IPS DF 4.7 (cell line): ENCODE measurements at regions not wholly inside any gene's neighbourhood (a gene's known extent, or its start where the extent isn't known, plus 50 kb on each side); places are given as distances from the start of the nearest gene placed in this dataset.

ENCODE experiments used
- DNase-seq: peaks from one replicate; pipeline ENCODE4 v3.0.0-alpha.2; 2013; ENCODE audit warnings: low spot score; ENCODE audit errors: extremely low read depth

DNA sequence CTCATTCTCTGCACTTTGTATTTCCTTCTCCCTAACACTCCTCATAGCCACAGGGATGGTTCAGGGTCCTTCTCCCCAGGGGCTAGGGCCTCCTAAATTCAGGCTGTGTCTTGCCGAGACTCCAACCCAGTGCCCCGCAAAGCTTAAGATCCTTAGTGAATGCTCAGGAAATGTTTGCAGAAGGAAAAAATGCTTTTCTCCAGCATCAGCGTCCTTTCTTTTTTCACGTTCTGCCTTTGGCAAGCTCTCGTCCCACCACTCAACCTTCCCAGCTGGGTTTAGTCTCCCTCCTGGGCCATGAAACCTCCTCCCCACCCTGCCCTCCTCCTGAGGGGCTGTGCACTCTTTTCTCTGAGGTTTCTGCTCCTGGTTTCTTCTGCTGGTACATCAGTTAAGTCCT lies 503.8 kb upstream of the B3GAT1 start:
- DNase-seq, result no peak

DNA sequence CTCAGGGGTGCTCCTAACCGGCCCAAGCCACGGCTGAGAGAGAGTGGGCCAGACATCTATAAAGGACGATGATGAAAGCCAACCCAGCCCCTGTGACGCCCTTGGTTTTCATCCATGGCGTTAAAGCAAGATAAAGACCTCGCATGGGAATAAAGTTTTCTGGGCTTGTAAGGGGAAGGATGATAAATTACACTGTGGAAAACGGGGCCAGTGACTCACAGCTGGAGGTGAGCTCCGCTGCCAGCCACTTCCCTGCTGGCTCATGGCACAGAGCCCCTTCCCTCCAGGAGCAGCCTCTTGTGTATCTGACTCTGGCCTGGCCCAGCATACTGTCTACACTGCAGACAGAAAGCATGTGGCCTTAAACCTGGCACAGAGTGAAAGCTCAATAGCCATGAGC lies 503.2 kb upstream of the B3GAT1 start:
- no peak for DNase-seq

DNA sequence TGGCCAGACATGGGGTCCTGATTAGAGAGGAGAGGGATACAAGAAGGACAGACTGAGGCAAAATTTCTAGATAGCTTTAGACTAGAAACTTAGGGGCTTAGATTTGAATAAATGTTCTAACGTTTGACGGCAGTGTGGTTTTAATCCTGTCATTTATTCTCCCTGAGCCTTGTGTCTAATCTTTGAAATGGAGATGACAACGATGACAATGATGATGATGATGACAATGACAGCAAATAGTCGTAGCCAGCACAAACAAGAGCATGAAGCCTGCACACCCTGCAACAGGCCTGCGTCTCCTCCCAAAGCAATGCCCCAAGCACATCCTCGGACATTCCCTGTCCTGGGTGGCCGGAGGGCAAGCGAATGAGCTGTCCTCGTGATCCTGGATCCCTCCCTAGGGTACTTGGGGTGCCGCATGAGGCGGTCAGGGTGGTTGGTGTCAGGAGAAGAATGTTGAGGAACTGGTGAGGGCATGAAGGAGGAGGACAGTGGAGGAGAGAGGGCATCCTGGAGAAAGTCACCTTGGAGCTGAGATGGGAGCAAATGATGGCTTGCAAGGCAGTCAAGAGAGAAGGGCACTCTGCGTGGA lies 502.1 kb upstream of the B3GAT1 start:
- no peak for DNase-seq

DNA sequence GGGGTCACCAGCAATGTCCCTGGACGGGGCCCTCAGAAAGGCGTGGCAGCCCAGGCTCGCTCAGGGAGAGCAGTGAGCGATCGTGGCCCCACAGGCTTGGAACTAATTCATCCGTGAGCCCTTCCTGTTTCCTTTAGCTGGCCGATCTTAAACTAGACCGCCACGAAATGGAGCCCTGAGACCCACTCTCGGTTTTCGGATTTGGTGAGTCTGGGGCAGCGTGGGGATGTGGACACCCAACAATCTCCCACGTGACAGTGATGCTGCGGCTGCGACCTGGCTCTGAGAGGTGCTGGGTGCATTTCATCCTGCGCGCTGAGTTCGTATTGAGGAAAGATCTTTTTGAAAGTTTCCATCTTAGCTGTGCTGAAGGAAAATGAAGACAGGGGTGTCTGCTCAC lies 501.3 kb upstream of the B3GAT1 start:
- DNase-seq, result no peak

DNA sequence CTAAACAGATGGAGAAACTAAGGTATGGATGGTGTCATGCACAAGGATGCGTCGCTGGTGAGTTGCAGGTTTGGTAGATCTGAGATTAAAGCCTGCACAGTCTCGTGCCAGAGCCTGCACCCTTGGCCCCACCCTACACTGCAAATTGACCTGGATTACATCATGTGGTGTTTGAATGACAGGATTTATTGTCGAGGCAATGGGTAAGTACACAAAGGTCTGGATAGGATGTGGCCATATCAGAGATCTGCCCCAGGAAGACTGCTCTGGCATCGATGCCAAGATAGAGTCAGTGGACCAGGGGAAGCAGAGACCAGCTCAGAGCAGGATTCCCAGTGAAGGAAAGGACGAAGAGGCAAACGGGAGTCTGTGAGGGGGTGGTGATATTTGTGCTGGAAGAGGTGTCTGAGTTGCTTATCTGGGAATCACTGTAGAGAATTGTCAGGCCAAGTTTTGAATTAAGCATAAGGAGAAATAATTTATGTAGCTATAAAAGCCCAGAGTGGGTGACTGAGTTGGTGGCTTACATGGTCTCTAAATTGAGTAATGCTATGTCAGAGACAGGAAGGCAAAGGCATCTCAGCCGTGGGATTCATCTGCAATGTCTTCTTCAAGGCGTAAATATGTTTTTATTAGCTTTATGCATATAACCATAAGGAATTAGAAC lies 499.6 kb upstream of the B3GAT1 start:
- no peak for DNase-seq

DNA sequence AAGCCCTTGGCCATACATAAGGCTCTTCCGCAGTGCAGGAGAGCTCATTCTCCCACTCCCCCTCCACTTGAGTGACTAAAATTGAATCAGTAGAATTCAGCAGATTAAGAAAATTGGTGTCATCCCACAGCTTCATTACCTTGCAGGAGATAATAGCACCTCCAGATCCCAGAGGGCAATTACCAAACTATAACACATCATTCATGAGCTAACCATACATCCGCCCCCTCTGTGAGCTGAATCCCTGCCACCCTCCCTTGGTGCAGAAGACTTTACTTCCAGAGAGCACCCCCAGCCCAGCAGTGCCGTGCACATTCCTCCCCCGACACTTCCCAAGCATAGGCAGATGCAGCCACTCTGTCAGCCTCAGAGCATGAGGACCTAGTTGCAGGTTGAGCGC lies 496.5 kb upstream of the B3GAT1 start:
- no peak for DNase-seq

DNA sequence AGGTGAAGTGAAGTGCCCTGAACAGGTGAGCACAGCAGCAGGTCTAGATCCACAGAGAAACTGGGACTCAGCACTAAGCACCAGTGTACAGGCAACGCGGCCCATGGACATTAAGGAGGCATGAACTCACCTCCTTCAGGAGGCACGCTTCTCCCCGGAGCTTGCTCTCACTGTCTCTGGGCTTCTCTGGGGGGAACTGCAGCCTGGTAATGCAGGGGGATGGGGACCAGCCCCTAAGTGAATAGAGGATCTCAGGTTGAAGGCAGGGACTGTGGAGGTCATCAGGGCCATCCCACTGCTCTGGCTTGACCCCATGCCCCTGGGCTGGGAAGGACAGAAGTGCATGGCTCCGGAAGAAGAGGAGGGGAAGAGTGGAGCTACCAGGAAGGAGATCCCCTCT lies 495.6 kb upstream of the B3GAT1 start:
- DNase-seq, result no peak

DNA sequence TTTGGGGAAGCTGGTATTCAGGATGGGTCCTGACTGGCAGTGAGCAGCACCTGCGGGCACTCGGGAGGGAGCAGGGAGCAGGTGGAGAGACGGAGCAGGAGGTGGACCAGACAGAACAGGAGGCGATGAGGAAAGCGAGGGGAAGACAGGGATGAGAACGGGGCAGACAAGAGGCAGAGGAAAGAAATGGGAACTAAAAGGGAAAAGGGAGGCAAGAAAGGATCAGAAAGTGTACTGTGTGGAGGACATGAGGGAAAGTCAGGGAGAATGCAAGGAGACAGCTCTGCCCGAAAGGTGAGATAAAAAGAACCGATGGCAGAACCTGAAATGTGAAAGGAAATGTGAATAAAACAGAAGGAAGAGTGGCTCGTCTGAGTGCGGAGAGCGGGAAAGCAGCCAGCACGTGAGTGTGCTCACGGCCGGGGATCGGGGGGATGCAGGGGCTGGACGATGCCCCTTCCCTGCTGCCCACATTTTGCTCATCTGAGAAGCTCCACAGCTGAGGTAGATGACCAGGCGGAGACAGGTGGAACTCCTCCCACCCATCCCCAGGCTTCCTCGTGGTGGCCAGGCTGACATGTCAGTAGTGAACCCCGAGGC lies 494.4 kb upstream of the B3GAT1 start:
- DNase-seq, result no peak

DNA sequence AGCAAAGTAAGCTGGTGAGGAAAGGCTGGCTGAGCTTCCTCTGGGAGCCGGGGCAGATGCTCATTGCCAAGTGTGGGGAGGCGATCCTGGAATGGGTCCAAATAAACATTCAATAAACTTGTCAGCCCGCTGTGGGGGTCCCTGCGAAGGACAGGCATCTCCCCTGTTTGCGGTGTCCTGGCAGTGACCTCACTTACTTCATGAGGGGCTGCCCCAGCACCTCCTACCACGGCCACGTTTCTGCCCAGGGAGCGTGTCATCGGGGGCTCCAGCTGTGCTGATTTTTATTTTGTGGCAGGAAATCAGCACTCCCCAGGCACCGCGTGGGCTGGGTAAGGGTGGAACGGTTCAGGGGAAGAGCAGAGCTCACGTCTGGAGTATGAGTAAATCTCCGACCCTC lies 493.9 kb upstream of the B3GAT1 start:
- DNase-seq, result no peak

DNA sequence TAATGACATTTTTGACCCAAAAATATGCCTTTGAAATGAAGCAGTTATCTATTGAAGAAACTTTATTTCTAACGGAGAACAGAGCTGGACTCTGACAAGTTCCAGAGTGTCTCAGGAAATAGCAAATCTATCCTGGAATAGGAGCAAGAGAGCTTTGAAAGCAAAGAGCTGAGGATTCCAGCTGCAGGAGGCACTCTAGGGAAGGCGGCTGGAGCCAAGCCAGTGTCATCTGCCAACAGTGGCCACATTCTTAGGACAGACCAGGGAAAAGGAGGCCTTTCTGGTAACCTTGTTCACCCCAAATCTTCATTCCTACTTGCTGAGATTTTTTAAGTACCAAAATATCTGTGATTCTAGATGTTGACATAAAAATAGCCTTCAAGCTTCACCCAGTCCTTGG lies 493.5 kb upstream of the B3GAT1 start:
- no peak for DNase-seq

DNA sequence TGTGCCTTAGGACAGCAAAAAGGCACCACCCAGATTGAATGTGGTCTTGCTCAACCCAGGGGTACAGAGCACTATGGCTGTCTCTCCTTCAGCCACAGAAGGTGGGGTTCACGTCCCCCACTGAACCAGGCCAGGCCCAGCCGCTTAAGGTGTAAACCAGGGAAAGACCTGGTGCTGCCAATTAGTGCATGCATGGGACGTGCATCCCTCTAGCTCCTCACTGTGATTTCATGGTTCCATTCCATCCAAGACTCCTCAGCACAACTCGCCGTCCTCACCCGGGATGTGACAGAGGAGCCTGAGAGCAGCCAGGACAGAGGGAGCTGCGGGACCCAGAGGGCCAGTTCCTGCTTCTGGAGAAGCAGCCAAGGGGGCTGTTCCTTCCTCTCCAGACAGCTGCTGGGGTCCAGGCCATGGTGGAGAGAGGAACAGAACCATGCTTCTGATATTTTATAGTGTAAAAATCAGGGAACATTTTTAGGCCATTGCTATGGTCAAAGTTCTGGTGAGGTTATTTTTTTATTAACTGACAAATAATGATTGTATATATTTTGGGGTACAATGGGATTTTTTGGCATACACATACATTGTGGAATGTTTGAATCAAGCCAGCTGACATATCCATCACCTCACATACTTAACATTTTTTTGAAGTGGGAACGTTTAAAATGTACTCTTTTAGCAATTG lies 492.2 kb upstream of the B3GAT1 start:
- DNase-seq, result no peak

DNA sequence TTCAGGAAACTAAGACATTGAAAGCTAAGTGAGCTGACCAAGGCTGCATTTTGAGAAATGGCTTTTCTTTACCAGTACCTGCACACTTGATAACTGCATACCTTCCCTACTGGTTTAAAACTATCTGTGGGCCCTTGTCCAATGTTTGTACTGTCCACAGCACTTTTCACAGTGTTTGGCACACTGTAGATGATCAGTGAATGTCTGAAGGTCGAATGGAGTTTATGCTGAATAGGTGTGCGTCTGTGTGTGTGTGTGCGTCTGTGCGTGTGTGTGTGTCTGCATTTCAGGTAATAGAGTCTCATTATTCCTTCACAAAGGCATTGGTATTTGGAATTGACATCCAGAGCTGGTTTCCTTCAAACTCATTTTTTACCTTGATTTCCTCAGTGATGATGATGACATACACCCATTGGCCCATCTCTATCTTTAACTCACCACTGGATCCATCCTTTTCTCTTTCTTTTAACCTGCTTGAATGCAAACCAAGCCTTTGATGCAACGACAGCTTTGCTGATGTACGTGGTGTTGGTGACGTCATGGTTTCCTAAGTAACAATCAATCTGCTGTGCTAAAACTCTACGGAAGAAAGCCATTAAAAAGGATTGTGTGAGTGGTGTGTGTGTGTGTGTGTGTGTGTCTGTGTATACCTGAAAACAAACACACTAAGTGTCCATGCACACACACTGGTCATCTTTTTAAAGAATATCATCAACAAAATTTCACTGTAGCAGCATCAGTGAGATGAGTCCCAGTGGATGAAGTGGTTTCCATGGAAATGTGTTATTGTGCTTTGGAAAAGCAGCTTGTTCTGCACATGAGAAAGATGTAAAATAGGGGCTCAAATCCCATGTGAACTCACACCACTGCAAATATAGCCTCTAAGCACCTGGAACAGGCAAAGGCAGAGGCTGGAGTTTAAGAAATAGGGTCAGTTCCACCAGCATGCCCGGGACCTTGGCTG lies 490.2 kb upstream of the B3GAT1 start:
- DNase-seq, result no peak

DNA sequence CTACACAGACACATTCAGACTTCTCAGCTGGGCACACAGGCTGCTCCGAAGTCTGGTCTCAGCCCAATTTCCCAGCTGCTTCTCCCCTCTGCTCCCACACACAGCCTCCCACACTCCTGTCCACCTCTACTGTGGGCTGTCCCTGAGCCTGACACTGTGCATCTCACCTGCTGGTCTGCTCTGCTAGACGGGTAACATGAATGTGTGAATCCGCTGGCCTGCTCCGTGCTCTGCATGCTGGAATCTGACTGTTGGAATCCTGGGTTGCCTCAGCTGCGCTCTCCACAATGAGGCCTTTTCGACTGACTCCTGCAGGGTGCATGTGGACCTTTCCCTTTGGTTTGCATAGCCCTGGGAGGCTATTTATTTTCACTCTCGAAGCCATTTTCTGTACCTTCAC lies 489.5 kb upstream of the B3GAT1 start:
- no peak for DNase-seq

DNA sequence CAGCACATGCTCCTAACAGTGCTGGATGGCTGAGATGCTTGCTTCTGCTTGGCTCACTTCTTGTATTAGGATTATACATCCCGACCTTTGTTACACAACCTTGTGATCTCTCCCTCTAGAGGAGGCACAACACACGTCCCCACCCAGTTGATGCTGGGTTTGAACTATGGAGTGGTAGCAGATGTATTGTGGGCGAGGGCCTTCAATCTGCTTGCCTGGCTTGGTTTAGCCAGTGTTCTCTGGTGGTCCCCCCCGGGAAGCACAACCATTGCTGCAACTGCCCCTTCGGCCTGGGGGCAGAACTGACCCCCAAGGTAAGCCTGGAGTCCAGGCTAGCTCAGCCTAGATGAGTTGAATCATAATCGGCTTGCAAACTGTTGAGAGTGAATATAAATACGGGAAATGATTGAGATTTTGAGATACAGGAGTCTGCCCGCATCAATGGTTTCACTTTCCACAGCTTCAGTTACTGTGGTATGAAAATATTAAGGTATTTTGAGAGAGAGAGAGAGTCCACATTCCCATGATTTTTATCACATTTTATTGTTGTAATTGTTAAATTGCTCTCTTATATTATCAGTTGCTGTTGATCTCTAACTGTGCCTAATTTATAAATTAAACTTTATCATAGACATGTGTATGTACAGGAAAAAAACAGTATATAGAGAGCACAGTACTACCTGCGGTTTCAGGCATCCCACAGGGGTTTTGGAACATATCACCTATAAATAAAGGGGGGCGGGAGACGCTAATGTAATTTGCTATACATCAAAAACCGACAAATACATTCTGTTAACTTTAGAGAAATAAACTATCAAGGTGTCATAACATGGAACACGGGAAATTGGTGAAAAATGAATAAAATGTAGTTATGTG lies 482.0 kb upstream of the B3GAT1 start:
- no peak for DNase-seq

DNA sequence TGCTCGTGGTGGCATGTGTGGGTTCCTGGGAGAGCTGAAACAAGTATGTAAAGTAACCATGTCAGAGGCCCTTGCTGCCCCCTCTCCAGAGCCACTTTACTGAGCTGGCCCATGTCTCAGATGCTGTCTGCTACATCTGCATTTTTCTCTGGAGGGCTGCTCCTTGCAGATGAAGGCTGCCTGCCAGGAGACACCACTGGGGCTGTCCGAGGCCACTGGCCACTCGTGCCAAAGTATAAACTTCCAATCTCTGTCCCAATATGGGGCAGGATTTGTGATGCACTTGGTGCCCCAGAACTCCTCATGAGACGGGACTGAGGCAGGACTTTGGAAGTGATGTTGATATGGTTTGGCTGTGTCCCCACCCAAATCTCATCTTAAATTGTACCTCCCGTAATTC lies 478.4 kb upstream of the B3GAT1 start:
- no peak for DNase-seq

DNA sequence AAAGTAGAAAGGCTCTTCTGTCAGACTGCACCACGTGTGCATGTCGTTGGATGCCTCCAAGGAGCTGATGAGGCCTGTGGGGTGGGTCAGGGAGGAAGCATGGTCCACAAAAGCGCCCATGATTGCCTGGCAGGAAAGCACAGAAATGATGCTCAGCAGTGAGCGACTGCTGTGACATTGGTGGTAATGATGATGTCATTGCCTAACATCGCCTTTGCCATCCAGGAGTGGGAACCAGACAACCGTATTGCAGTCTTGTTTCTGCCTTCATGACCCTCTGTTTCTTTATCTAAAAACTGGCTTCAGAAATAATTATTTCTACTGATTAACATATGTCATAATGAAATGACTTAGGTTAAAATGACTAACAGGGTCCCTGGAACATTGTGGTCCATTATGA lies 477.8 kb upstream of the B3GAT1 start:
- no peak for DNase-seq

DNA sequence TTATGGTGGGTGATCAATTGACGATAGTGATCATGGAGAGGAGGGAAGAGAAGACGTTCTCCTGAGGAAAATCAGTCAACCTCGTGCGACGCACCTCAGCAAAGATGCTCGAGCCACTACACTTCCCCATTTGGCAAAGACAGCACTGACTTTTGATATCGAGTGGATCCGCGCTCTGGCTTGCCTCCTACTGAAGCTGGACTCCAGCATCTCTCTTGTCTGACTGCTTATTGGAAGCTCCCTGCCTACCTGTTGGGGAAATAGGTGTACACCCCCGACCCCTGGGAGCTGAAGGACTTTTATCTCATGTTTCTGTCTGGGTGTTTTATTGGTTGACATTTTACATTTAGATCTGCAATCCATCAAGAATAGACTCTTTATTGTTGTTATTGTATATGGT lies 476.8 kb upstream of the B3GAT1 start:
- DNase-seq, result no peak

DNA sequence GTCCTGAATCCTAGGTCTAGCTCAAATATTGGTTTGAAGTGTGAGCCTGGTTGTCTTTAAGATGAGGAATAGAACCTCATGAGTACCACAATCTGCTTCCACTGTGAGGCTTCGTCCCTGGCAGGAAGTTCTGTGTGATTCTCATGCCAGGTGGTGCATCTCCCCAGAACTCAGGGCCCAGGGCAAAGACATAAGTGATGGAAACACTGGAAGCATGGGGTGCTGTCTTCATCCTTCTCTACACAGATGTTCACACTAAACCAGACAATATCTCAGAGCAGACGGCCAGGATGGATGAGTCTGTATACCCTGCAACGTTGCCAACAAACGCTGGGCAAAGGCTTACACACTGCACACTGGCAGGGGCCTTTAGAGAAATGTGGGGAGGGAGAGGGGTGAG lies 475.9 kb upstream of the B3GAT1 start:
- no peak for DNase-seq

DNA sequence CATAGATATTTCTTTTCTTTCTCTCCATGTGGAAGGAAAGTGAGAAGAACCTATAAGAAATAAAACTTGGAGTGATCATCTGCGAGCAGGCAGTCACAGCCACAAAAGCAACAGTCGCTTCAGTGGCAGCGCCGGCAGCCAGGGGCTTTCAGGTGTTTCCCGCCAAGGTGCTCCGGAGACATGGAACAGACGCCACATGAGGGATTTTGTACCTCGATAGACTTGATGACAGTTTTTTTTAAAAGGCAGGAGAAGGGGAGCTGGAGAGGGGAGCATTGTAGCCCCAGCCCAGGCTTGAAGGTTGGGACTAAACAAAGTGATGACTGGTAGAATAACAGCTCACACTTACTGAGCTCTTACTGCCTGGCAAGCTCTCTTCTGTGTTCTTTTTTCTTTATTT lies 471.4 kb upstream of the B3GAT1 start:
- DNase-seq, result no peak

DNA sequence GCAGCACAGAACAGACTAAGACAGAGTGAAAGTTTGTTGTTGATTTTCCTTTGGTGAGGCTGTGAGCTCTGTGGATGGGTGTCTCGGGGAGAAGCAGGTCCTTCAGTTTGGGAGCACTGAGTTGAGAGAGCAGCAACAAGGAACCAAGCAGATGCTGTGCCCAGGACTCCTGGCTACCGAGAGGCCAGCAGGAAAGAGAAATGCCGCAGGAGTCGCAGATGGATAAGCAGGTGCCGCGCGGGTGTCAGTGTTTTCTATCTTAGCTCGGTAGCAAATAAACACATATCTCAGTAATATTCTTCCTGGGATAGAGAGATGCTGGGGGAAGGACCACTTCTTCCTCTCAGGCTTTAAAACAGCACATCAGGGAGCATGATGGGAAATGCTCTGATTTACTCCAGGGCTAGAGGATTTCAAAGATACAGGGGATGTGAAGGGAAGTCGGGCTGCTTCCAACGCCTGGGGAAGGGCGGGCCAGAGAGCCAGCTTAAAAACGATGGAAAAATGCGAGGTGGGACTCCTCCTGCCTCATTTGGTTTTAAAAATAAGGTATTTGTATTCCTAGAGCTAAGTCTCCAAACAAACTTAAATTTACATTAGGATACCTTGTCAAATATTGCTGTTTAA lies 470.7 kb upstream of the B3GAT1 start:
- DNase-seq, result no peak
